Stimulated activated CD4-positive, alpha-beta T cell treated with anti-CD3 and anti-CD28 coated beads, TNF-alpha, amount 100 ng/mL, for 1 hour (primary cell): ENCODE measurements at regions not wholly inside any gene's neighbourhood (a gene's known extent, or its start where the extent isn't known, plus 50 kb on each side); places are given as distances from the start of the nearest gene placed in this dataset.

Source experiments
- DNase-seq, 3 donors: peaks; one replicate each; pipeline ENCODE4 v3.0.0-alpha.2; 2020; ENCODE audit warnings: low read depth in 3 of 3, low spot score in 1 of 3

DNA sequence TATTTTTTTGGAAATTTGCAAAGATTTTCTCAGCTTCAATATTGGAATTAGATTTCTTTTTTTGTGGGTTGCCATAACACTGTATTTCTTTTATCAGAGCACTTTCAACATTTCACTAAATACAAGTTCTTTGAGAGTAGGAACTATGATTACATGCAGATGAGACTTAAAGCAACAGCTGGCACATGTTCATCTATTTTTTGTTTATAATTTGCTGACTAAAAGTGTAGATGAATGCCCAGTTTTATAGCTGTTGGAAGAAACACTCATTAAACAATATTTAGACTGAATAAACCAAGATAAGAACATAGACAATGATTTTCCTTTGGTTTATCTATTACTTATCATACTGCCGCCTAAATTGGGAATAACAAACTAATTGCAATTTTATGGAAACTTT lies 803.0 kb upstream of the KLHL1 start:
- DNase-seq: no peak

GRCh38 chr13:70908795-70909194 lies 800.5 kb upstream of the KLHL1 start:
- no peak for DNase-seq

DNA sequence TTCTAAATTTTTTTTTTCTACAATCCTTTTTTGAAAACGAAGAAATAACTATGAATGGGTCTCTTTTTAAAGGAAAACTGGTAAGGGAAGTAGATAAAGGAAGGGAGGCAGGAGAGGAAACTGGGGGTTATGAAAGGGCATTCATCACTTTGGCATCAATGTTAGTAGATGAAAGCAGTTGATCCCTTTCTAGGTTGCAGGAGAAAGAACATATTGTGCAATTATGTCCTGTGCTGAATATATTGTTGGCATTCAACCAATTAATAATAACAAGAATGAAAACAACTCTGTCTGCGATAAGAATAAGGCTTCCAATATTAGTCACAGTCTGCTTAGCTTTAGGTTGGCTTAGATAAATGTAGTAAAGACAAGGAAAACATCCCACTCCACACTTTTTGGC lies 796.8 kb upstream of the KLHL1 start:
- DNase-seq: no peak

DNA sequence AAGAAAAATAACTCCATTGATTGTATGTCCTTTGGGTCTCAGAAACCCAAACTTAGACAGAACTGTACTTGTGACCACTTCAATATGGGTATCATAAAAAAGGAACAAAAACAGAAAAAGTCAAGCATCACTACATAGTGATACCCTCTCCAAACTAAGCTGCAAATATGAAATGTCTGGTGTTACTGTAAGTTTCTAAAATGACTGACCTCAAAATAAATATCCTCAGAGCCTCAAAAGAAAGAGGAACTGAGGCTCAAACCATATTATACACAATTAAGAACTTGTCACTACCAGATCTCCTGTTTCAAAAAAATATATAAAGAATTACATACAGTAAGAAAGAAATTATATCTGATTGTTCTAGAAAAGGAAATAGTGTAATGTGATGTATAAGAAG lies 787.9 kb upstream of the KLHL1 start:
- DNase-seq: no peak

GRCh38 chr13:70895599-70895998 lies 787.3 kb upstream of the KLHL1 start:
- DNase-seq: no peak

- DNase-seq: no peak
Measured at GRCh38 chr13:70894258-70894657, 786.0 kb upstream of the KLHL1 start.

DNA sequence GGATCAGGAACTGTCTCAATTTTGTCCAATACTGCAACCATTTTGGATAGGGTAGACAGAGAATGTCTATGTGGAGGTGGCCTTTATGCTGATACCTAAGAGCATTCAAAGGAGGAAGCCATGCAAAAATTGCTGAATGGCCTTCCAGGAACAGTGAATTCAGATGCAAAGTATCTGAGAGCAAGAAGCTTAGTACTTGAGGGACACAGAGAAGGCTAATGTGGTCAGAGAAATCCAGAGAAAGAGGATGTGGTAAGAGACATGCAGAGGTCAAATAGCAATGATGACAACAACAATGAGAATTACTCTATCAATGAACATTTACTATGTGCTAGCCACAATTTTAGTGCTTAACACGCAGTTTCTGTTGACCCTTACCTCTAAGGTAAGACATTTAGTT lies 785.6 kb upstream of the KLHL1 start:
- DNase-seq: no peak

GRCh38 chr13:70890289-70890688 lies 782.0 kb upstream of the KLHL1 start:
- no peak for DNase-seq

- no peak for DNase-seq
Measured at GRCh38 chr13:70889163-70889562, 780.9 kb upstream of the KLHL1 start.

- no peak for DNase-seq
Measured at GRCh38 chr13:70884196-70884595, 775.9 kb upstream of the KLHL1 start.

GRCh38 chr13:70874636-70875035 lies 766.4 kb upstream of the KLHL1 start:
- DNase-seq: no peak

DNA sequence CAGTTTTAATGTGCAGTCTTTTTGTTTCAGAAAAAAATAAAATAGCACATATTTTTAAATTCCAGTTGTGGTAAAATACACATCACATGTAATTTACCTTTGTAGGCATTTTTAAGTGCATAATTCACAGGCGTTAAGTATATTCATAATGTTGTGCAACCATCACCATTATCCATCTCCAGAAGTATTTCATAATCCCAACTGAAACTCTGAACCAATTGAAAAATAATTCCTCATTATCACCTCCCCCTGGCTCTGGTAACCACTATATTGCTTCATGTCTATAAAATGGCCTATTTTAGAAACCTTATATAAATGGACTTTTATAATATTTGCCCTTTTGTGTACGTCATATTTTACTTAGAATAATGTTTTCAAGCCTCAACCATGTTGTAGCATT lies 756.5 kb upstream of the KLHL1 start:
- no peak for DNase-seq

- no peak for DNase-seq
Measured at GRCh38 chr13:70856711-70857110, 748.5 kb upstream of the KLHL1 start.

DNA sequence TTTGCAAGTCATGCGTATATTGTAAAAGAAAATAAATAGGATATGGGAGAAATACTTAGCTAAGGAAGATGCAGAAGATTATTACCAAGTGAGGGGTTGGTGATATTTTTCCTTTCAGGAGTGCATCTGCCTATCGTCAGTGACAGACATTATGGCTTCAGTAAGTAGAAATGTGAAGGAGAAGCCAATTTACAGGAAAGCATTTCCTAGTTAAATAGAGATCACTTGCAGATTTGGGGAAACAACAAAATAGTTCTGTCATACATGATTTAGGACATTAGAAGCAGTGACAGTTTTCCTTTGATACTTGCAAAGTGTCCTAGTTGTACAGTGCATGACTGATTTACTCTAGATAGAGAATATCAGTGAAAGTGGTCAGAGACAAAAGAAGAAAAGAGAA lies 747.8 kb upstream of the KLHL1 start:
- no peak for DNase-seq

DNA sequence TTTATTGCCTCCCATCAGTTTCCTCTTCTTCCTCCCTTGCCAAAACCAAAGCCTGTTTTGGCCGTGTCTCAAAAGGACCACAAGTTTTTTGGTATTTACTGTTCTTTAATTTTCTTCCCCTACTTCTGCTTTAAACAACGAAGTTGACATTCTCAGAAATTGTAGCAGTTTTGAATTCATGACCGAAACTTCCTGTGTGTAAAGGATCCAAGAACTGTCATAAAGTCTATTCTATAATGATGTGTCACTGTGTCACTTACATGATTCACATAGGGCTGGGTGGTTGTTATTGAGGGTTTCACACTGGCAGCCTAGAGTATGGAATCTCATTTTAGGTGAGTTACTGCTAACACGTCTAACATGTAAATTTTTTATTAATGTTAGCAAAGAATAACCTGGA lies 741.0 kb upstream of the KLHL1 start:
- DNase-seq: no peak

DNA sequence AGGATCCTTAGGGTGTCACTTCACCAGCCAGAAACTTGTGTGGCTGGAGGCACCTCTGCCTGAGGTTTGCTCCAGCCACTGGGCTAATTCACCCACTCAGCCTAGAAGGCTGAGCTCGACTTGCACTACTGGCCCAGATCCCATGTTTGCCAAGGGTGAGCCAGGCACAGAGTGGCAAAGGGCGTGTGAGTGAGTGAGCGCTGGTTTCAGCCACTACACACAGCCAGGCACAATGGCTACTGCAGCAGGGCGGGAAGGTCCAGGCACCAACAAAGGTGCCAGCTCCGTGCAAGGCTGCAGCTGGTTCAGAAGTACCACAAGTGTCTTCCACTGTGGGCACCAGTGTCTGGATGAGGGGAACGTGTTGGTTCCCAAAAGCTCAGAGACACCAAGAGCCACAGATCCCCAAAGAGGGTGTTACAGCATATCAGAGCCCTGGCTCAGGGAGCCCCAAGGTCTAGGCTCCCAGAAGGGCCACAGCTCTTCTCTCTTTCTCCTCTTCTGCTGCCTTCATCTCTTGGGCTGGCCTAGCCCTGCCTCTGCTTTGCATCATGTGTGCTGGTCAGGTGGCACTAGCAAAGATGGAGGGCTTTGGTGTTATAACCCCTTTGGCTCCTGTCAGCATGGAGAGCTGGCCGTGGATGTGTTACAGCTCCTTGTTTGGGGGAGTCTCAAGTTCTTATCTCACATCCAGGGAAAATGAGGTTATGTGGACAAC lies 736.3 kb upstream of the KLHL1 start:
- no peak for DNase-seq

- no peak for DNase-seq
Measured at GRCh38 chr13:70842062-70842644, 733.9 kb upstream of the KLHL1 start.

GRCh38 chr13:70841240-70842061 lies 733.2 kb upstream of the KLHL1 start:
- no peak for DNase-seq

DNA sequence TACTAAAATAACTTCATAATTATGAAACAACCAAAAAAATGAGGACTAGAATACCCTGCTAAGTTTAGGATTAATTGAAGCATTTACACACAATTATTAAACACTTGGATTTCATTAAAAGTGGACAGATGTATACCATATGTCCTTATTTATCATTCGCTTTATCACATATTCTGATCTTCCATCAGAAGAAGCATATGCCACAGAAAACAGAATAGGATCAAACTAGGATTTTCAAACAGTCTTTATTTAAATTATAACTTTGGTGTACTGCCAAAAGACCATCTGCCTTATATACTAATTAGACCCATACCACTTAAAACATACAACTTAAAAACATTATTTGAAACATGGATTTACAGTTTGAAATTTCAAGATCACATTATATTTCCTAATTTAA lies 727.1 kb upstream of the KLHL1 start:
- DNase-seq: no peak

DNA sequence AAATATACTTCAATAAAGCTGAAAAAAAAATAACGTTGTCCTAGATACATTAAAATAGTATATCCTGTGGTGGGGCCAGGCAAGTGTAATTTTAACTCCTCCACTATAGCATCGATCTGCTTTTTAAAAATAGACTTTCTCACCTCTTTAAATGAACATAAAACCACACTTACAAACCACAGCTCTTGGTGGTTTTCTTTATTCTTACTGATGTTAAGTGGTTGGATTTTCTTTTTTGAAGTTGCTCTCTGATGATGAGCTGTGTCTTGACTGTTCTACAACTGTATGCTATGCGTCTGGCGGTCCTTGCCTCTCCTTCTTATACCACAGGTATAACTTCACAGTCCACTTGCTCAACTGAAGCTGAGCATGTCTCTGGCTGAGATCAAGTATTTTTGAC lies 721.5 kb upstream of the KLHL1 start:
- DNase-seq: no peak

GRCh38 chr13:70817576-70817975 lies 709.3 kb upstream of the KLHL1 start:
- no peak for DNase-seq

DNA sequence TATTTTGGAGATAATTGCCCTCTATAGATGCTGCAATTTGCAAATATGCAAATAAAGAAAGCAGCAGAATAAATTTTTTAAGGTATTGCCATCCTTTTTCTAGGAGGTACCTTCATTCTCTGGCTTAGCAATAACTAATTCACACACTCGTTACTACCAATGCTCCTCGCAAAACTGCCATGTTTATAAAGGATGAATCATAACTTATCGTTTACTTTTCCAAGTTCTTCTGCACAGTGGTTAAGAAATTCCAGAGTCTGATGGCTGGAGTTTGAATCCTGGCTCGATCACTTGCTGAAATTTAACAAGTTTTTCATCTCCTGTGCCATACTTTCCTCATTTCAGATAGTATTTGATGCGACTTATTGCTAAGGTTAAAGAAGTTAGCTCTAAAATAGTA lies 708.6 kb upstream of the KLHL1 start:
- DNase-seq: no peak
